NCI-H226 (cell line): ENCODE measurements at regions not wholly inside any gene's neighbourhood (a gene's known extent, or its start where the extent isn't known, plus 50 kb on each side); places are given as distances from the start of the nearest gene placed in this dataset.

Experiments
- DNase-seq: peaks from one replicate; pipeline ENCODE4 v3.0.0-alpha.2; 2015

GRCh38 chr18:60445341-60445740 lies 72.8 kb upstream of the MC4R start:
- DNase-seq, result no peak

GRCh38 chr18:60446821-60447220 lies 74.2 kb upstream of the MC4R start:
- DNase-seq, result no peak

- DNase-seq, result no peak
Observed at GRCh38 chr18:60448487-60449267, 76.1 kb upstream of the MC4R start.

- peak; percentile 3 for DNase-seq
Observed at GRCh38 chr18:60452421-60452820, 79.8 kb upstream of the MC4R start.

DNA sequence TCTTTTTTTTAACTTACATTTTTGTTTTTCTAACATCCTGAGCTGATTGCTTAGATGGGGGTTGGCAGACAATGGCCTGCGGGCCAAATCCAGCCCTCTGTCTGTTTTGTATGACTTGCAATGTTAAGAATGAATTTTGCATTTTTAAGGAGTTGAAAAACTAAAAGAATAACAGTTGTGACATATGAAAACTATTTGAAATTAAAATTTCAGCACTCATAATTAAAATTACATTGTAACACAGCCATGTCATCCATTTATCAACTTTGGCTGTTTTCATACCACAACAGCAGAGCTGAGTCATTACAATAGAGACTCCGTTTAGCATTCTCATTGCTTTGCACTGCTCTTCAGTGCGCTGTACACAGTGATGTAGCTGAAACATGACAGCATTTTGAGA lies 94.1 kb upstream of the MC4R start:
- DNase-seq, result peak; percentile 16

DNA sequence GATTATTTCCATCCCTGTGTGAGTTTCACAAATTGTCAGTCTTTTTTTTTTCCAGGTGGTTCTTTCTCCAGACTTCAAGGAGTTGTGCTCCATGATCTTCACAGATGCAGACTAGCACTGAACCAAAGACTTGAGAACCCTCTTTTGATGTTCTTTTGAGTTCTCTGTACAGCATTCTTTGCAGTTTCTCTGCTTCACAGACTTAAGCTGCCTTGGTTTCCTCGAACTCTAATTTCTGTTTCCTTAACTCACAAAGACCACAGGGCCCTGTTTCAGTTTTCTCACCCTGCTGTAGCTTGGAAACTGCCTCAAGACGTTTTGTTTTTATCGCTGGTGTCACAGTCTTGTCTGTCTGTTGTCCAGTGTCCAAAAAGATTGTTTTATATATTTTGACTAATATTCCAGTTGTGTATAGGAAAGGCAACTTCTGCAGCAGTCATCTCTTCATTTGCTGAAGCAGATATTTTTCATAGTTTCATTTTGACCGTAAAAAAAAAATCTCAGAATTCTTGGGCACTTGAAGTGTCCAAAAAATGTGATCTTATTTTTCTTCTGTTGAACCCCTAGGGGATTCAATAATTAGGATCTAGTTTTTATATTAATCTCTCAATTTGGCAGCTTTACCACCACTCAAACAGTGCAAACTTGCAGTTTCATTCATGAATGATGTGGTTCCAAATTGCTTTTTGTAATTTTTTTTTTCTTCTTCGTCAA lies 97.0 kb upstream of the MC4R start:
- no peak for DNase-seq

DNA sequence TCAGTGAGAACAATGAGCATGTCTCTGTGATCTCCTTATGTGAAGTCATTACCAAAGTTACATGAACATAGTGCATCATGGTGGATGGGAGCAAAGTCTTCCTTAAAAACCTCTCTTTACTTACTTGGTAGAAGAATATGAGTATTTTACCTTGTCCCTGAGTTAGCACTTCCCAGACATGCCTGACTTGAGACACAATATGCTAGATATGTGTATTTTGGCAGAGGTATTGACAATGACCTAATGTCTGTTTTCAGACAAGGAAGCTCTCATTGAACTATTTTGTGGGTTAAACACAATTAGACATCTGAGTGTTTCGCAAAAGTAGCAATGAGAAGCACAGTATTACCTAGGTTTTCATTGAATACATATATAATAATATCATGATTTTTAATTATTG lies 99.1 kb upstream of the MC4R start:
- DNase-seq, result no peak

DNA sequence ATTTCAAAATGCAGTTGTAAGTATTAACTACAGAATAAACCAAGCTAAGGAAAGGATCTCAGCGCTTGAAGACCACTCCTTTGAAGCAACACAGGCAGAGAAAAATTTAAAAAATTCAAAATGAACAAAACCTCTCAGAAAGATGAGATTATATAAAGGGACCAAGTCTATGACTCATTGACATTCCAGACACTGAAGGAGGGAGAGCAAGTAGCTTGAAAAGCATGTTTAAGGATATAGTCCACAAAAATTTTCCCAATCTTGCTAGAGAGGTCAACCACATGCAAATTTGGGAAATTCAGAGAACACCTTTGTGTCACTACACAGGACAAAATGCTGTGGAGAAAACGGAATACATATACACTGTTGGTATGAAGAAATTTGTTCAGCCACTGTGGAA lies 112.6 kb upstream of the MC4R start:
- DNase-seq, result no peak

GRCh38 chr18:60493066-60493465 lies 120.5 kb upstream of the MC4R start:
- no peak for DNase-seq

DNA sequence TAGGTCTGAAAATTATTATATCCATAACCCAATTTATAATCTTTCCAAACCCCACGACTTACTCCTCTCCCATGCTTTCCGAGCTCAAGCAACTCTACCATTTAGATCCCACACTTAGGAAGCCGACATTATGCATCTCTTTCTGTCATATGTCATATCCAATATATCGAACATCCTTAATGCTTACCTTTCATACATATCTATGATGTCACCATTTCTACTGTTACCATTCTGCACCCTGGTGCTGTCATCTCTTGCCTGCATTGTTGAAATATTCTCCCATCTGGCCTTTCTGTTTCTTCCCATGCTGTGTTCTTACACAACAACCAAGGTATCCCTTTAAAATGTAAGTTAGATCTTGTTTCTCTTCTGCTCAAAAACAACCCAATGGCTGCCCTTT lies 127.1 kb upstream of the MC4R start:
- no peak for DNase-seq

- no peak for DNase-seq
Observed at GRCh38 chr18:60500960-60501359, 128.4 kb upstream of the MC4R start.

DNA sequence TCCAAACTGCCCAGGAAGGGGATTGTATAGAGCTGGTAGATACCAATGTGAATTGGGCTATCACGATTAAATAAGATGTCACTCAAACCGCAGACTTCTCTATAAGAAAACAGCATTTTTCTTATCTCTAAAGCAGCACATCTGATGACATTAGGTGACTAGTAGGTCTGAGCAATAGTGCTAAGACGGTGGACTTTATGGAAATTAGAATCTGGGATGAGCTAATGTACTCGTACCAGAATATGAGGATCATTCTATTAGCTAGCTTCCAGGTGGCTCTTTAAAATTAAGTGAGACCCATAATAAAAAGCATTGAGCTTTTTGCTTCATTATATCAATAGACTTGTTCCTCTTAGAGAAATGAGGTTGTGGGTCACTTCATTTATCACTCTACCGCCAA lies 130.0 kb upstream of the MC4R start:
- DNase-seq, result no peak

DNA sequence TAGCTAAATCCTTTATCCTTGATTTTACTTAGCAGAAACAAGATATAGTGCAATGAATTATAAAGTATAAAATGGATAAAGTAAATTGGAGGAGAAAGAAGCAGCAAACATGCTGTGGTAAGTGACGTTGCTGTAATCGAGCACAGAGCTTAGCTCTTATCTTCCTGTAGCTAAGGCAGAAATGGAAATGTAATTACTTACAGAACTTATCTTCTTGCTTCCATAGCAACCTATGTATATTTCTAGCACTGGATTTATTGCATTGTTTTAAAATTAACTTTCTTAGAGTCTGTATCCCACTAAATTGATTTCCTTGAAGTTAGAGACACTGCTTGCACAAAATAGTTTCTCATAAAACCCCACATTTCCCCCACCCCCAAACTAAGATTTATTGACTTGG lies 130.6 kb upstream of the MC4R start:
- no peak for DNase-seq

DNA sequence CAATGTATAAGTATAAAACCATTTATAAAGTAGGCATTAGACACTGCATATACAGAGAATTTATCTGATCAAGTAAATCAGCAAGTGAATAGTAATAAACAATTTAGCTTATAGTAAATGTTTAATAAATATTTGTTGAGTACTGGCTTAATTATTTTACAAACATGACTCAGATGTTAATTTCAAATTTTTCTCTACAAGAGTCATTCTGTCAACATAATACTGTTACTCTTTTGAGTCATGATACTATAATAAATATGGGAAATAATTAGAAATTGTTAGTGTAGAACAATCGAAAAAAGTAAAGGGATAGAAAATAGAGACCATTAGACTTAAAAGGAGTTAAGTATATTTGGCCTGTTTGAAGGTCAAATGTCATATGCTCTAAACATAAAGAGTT lies 133.6 kb upstream of the MC4R start:
- DNase-seq, result no peak

DNA sequence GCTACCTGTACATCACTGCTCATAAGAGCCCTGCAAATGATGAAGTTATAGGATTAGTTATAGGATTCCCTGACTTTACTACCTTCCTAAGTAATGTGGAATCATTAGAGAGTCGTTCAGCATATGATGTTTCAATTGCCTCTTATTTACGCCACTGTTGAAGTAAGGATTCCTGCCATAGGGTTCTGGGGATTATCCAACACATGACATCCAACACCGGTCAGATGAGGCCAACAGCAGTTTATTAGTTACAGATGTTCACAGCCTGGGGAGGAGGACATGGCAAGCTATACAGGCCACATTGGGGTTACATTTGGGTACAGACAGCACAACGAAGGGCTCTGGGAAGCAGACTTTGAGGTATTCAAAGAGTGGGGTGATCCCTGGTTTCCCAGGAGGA lies 134.1 kb upstream of the MC4R start:
- DNase-seq, result no peak

- no peak for DNase-seq
Observed at GRCh38 chr18:60508108-60508507, 135.5 kb upstream of the MC4R start.

GRCh38 chr18:60534538-60534937 lies 162.0 kb upstream of the MC4R start:
- DNase-seq, result no peak

GRCh38 chr18:60537074-60537473 lies 164.5 kb upstream of the MC4R start:
- DNase-seq, result no peak

GRCh38 chr18:60538891-60539290 lies 166.3 kb upstream of the MC4R start:
- no peak for DNase-seq

GRCh38 chr18:60541661-60542060 lies 169.1 kb upstream of the MC4R start:
- DNase-seq, result no peak

GRCh38 chr18:60543646-60544045 lies 171.1 kb upstream of the MC4R start:
- no peak for DNase-seq

GRCh38 chr18:60549338-60549960 lies 176.9 kb upstream of the MC4R start:
- DNase-seq, result peak; percentile 8

- DNase-seq, result no peak
Observed at GRCh38 chr18:60552948-60553347, 180.4 kb upstream of the MC4R start.

- no peak for DNase-seq
Observed at GRCh38 chr18:60554967-60555366, 182.4 kb upstream of the MC4R start.
